Fibroblast of lung (primary cell): ENCODE measurements at regions not wholly inside any gene's neighbourhood (a gene's known extent, or its start where the extent isn't known, plus 50 kb on each side); places are given as distances from the start of the nearest gene placed in this dataset.

ENCODE experiments used
- DNase-seq, 2 donors: peaks; one replicate each; pipeline versions ENCODE4 v3.0.0 to v3.0.0-alpha.2; 2010; ENCODE audit warnings: low read depth in 2 of 2
- H2AFZ ChIP-seq: 2 replicates; pipeline ENCODE4 v1.5.1; 2012; ENCODE audit warnings: low read length, control low read depth, inconsistent platforms
- H3K27ac ChIP-seq: 2 replicates; pipeline ENCODE4 v1.5.1; 2011; ENCODE audit warnings: low read length, control low read depth; ENCODE audit not compliant: insufficient read depth
- H3K27me3 ChIP-seq: 2 replicates; pipeline ENCODE4 v1.5.1; 2011; ENCODE audit warnings: mild to moderate bottlenecking, low read length; ENCODE audit not compliant: control insufficient read depth, insufficient read depth
- H3K36me3 ChIP-seq: 2 replicates; pipeline ENCODE4 v1.5.1; 2011; ENCODE audit warnings: low read length; ENCODE audit not compliant: control insufficient read depth, insufficient read depth
- H3K4me1 ChIP-seq: 2 replicates; pipeline ENCODE4 v1.5.1; 2011; ENCODE audit warnings: low read length; ENCODE audit not compliant: control insufficient read depth, insufficient read depth; ENCODE audit errors: extremely low read depth
- H3K4me2 ChIP-seq: 2 replicates; pipeline ENCODE4 v1.5.1; 2011; ENCODE audit warnings: low read length, control low read depth; ENCODE audit not compliant: insufficient read depth; ENCODE audit errors: extremely low read depth
- H3K4me3 ChIP-seq, 4 experiments: fragments of 200-600 bp in 1 of 4; sonication (generic) in 1 of 4; replicated peaks in 1 of 4; 2 replicates each; pipeline ENCODE4 v1.5.1; 2011 to 2016; ENCODE audit warnings: low read length in 4 of 4, low read depth in 3 of 4, mild to moderate bottlenecking in 3 of 4, control low read depth in 2 of 4, inconsistent platforms in 1 of 4, mixed read lengths in 1 of 4; ENCODE audit not compliant: insufficient read depth in 1 of 4; ENCODE audit errors: control extremely low read depth in 1 of 4
- H3K79me2 ChIP-seq: 2 replicates; pipeline ENCODE4 v1.5.1; 2012; ENCODE audit warnings: mild to moderate bottlenecking, low read length, inconsistent platforms; ENCODE audit not compliant: control insufficient read depth, insufficient read depth
- H3K9ac ChIP-seq: 2 replicates; pipeline ENCODE4 v1.5.1; 2011; ENCODE audit warnings: mild to moderate bottlenecking, low read length, control low read depth; ENCODE audit not compliant: insufficient read depth
- H3K9me3 ChIP-seq: 2 replicates; pipeline ENCODE4 v1.5.1; 2012; ENCODE audit warnings: low read depth, low read length; ENCODE audit not compliant: control insufficient read depth, insufficient read depth
- H4K20me1 ChIP-seq: 2 replicates; pipeline ENCODE4 v1.5.1; 2011; ENCODE audit warnings: low read length; ENCODE audit not compliant: control insufficient read depth, insufficient read depth; ENCODE audit errors: extremely low read depth
- EZH2 ChIP-seq: IDR thresholded peaks from 2 replicates; pipeline ENCODE4 v1.5.1; 2012; ENCODE audit warnings: low read length, control low read depth, mild to moderate bottlenecking; ENCODE audit errors: missing control alignments
- TF ChIP-seq, protein P1 (sequence below), 2 donors: IDR thresholded peaks in 1 of 2; conservative IDR thresholded peaks in 1 of 2; 1 replicate in 1 of 2; 2 replicates in 1 of 2; pipeline ENCODE4 v1.5.1; 2011 to 2012; ENCODE audit warnings: low read length in 2 of 2, control low read depth in 1 of 2, inconsistent platforms in 1 of 2, low read depth in 1 of 2, mild to moderate bottlenecking in 1 of 2

DNA sequence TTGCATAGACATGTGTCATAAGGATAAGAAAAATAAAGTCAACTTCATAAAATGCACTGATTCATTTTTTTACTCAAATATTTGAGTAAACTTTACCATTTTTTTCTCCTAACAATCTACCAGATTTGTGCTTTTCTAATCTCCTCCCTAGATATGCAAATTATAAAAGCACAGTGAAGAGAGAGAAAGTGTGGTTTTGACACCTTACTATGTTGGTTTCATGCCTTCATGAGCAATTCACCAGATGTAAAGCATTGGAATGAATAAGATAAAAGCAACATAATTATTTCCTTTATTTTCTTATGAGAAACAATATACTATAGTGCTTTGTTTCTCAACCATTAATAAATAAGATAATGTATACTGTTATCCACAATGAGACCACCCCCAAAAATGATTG is 432.5 kb upstream of the PCDH15 start:
- Histone ChIP-seq H3K27me3 (no peaks in the 10 kb centered on the region), H3K9ac (no peak overlapping the region), H3K36me3 (no peaks in the 10 kb centered on the region), H3K79me2 (no peaks in the 10 kb centered on the region), H3K4me2 (no peak overlapping the region), H2AFZ (no peak overlapping the region), H3K9me3 (no peaks in the 10 kb centered on the region), H3K27ac (no peak overlapping the region), H3K4me3 (no peak overlapping the region), H4K20me1 (no peaks in the 10 kb centered on the region), H3K4me1 (no peaks in the 10 kb centered on the region)
- DNase-seq = no peak
- TF ChIP-seq, protein P1, sequence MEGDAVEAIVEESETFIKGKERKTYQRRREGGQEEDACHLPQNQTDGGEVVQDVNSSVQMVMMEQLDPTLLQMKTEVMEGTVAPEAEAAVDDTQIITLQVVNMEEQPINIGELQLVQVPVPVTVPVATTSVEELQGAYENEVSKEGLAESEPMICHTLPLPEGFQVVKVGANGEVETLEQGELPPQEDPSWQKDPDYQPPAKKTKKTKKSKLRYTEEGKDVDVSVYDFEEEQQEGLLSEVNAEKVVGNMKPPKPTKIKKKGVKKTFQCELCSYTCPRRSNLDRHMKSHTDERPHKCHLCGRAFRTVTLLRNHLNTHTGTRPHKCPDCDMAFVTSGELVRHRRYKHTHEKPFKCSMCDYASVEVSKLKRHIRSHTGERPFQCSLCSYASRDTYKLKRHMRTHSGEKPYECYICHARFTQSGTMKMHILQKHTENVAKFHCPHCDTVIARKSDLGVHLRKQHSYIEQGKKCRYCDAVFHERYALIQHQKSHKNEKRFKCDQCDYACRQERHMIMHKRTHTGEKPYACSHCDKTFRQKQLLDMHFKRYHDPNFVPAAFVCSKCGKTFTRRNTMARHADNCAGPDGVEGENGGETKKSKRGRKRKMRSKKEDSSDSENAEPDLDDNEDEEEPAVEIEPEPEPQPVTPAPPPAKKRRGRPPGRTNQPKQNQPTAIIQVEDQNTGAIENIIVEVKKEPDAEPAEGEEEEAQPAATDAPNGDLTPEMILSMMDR (conservative IDR thresholded peaks at IDR 0.05 in 1 of 2, IDR thresholded peaks at IDR 0.05 in 1 of 2; ENCODE audit: low read depth in 1 of 2, low read length in 2 of 2) = no peak
- no peak for TF ChIP-seq EZH2

DNA sequence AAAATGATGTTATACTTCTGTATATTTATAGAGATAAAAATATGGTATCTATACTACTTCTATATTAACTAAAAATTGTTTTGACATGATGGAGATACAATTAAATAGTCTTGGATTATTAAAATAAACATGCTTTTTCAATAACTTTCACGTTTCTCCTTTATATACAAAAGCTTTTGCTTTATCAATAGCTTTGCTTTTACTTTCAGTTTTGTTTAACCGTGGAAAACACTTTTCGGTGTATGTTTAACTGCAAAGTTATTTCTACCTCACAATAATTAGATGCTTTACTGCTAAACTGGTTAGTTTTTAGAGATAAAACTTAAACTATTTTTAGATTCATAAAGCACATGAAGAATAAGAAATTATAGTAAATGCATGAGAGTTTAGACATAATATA is 432.1 kb upstream of the PCDH15 start:
- Histone ChIP-seq H2AFZ (no peak overlapping the region), H3K9ac (no peak overlapping the region), H3K4me3 (no peak overlapping the region), H3K79me2 (no peaks in the 10 kb centered on the region), H3K27ac (no peak overlapping the region), H3K9me3 (no peaks in the 10 kb centered on the region), H3K36me3 (no peaks in the 10 kb centered on the region), H3K4me2 (no peak overlapping the region), H4K20me1 (no peaks in the 10 kb centered on the region), H3K27me3 (no peaks in the 10 kb centered on the region), H3K4me1 (no peaks in the 10 kb centered on the region)
- no peak for DNase-seq
- TF ChIP-seq EZH2 = no peak
- TF ChIP-seq, protein P1 (conservative IDR thresholded peaks at IDR 0.05 in 1 of 2, IDR thresholded peaks at IDR 0.05 in 1 of 2; ENCODE audit: low read depth in 1 of 2, low read length in 2 of 2) = no peak

DNA sequence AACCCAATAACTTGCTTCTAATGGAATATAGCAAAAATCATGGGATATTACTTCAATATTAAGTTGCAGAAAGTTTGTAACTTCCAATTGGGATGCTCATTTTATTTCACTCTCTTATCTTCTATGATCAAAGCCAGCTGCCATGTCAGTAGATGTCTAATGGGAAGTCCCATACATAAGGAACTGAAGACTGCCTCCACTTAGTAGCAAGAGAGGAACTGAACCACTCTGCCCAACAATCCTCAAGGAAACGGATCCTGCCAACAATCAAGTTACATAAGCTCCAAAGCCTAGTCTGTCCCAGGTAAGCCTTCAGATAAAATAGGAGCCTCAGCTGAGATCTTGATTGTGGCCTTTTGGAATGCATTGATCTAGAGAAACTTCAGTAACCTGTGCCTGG is 431.5 kb upstream of the PCDH15 start:
- H2AFZ ChIP-seq = no peak overlapping the region

More for the DNA sequence above, 431.5 kb upstream of the PCDH15 start:
- DNase-seq = no peak
- Histone ChIP-seq H3K4me1 (no peaks in the 10 kb centered on the region), H3K9me3 (no peaks in the 10 kb centered on the region), H3K4me3 (no peak overlapping the region), H3K4me2 (no peak overlapping the region), H3K36me3 (no peaks in the 10 kb centered on the region), H3K27ac (no peak overlapping the region), H3K79me2 (no peaks in the 10 kb centered on the region), H3K27me3 (no peaks in the 10 kb centered on the region), H3K9ac (no peak overlapping the region), H4K20me1 (no peaks in the 10 kb centered on the region)
- no peak for TF ChIP-seq EZH2
- TF ChIP-seq, protein P1 (conservative IDR thresholded peaks at IDR 0.05 in 1 of 2, IDR thresholded peaks at IDR 0.05 in 1 of 2; ENCODE audit: low read depth in 1 of 2, low read length in 2 of 2) = no peak
